Choroid plexus epithelial cell (primary cell): ENCODE measurements at regions not wholly inside any gene's neighbourhood (a gene's known extent, or its start where the extent isn't known, plus 50 kb on each side); places are given as distances from the start of the nearest gene placed in this dataset.

Experiments used
- DNase-seq: peaks from one replicate; pipeline ENCODE4 v3.0.0-alpha.2; 2010; ENCODE audit warnings: low read depth
- H3K4me3 ChIP-seq: 2 replicates; pipeline ENCODE4 v1.5.1; 2011; ENCODE audit warnings: low read depth, mild to moderate bottlenecking, control low read depth, low read length, moderate library complexity
- CTCF ChIP-seq: conservative IDR thresholded peaks from 2 replicates; pipeline ENCODE4 v1.5.1; 2011; ENCODE audit warnings: low read depth, mild to moderate bottlenecking, control low read depth, inconsistent platforms, low read length, moderate library complexity

- no peak overlapping the region for H3K4me3 ChIP-seq
- DNase-seq = no peak
- TF ChIP-seq CTCF = no peak
Observed at GRCh38 chr16:73308771-73309170, 260.8 kb upstream of the ZFHX3 start.

GRCh38 chr16:73306901-73307413, 259.0 kb upstream of the ZFHX3 start:
- TF ChIP-seq CTCF = no peak
- DNase-seq = no peak
- no peak overlapping the region for H3K4me3 ChIP-seq

GRCh38 chr16:73304008-73304774, 256.3 kb upstream of the ZFHX3 start:
- no peak for DNase-seq
- no peak overlapping the region for H3K4me3 ChIP-seq
- TF ChIP-seq CTCF = no peak

GRCh38 chr16:73302942-73303341, 255.0 kb upstream of the ZFHX3 start:
- no peak overlapping the region for H3K4me3 ChIP-seq
- no peak for DNase-seq
- no peak for TF ChIP-seq CTCF

GRCh38 chr16:73301984-73302383, 254.1 kb upstream of the ZFHX3 start:
- no peak for TF ChIP-seq CTCF
- H3K4me3 ChIP-seq = no peak overlapping the region
- no peak for DNase-seq

- DNase-seq = no peak
- no peak overlapping the region for H3K4me3 ChIP-seq
- TF ChIP-seq CTCF = no peak
Observed at GRCh38 chr16:73299346-73299745, 251.4 kb upstream of the ZFHX3 start.

GRCh38 chr16:73298562-73298961, 250.6 kb upstream of the ZFHX3 start:
- DNase-seq = peak; percentile 79
- TF ChIP-seq CTCF = no peak
- H3K4me3 ChIP-seq = no peak overlapping the region
